Stomach (tissue), 8 donors: ENCODE measurements at regions not wholly inside any gene's neighbourhood (a gene's known extent, or its start where the extent isn't known, plus 50 kb on each side); places are given as distances from the start of the nearest gene placed in this dataset.

Source experiments
- DNase-seq, 2 donors: peaks; one replicate each; pipeline versions ENCODE4 v3.0.0 to v3.0.0-alpha.2; 2013 to 2019
- H3K27ac ChIP-seq, 5 donors: fragments of 200-600 bp in 4 of 5; sonication (generic) in 4 of 5; one replicate each; pipeline ENCODE4 v1.5.1; 2013 to 2019; ENCODE audit warnings: mild to moderate bottlenecking in 1 of 5, moderate library complexity in 1 of 5
- H3K27me3 ChIP-seq, 3 donors: fragments of 200-600 bp; sonication (generic); one replicate each; pipeline ENCODE4 v1.5.1; 2017 to 2019; ENCODE audit warnings: mixed run types in 1 of 3
- H3K36me3 ChIP-seq, 4 donors: fragments of 200-600 bp; sonication (generic); 1 replicate in 3 of 4; 2 replicates in 1 of 4; pipeline ENCODE4 v1.5.1; 2016 to 2019
- H3K4me1 ChIP-seq, 4 donors: fragments of 200-600 bp; sonication (generic); one replicate each; pipeline ENCODE4 v1.5.1; 2016 to 2019
- H3K4me3 ChIP-seq, 4 donors: fragments of 200-600 bp; sonication (generic) in 3 of 4; one replicate each; pipeline ENCODE4 v1.5.1; 2016 to 2019; ENCODE audit warnings: mild to moderate bottlenecking in 1 of 4
- H3K9me3 ChIP-seq, 4 donors: fragments of 200-600 bp; sonication (generic); one replicate each; pipeline ENCODE4 v1.5.1; 2016 to 2019
- CTCF ChIP-seq, 7 experiments: fragments of 450-650 bp in 4 of 7; fragments of 200-600 bp in 3 of 7; sonication (generic) in 3 of 7; IDR thresholded peaks; one replicate each; pipeline ENCODE4 v1.5.1; 2016 to 2019; ENCODE audit warnings: antibody characterized with exemption in 7 of 7, control low read depth in 2 of 7, mild to moderate bottlenecking in 1 of 7
- EP300 ChIP-seq: sonication (generic); formaldehyde crosslinking; IDR thresholded peaks from one replicate; pipeline ENCODE4 v1.6.1; 2017; ENCODE audit warnings: antibody characterized with exemption
- POLR2A ChIP-seq, 4 donors: fragments of 450-650 bp; IDR thresholded peaks; one replicate each; pipeline ENCODE4 v1.6.1; 2016; ENCODE audit warnings: antibody characterized with exemption in 4 of 4, control low read depth in 2 of 4, mild to moderate bottlenecking in 1 of 4, moderate library complexity in 1 of 4
- POLR2AphosphoS5 ChIP-seq, 3 donors: sonication (generic); formaldehyde crosslinking; IDR thresholded peaks; one replicate each; pipeline ENCODE4 v1.6.1; 2016; ENCODE audit warnings: antibody characterized with exemption in 3 of 3
- WGBS, 5 donors: extraction: QIAGEN DNeasy Blood & Tissue Kit in 3 of 5; methylation state at CpG; one replicate each; pipeline versions ENCODE4 v1.1.5 to v1.1.7; 2013 to 2018; 5-methylcytosine and 5-hydroxymethylcytosine counted together
- intact Hi-C: fragments of 100-400 bp; cut with DNase I; formaldehyde crosslinking; loops from one replicate; pipeline ENCODE4 v1.15.1; 2023; ENCODE audit warnings: low total_unique reads
- donor health status: healthy with polysubstance abuse.
- donor health status: Bipolar disorder and iron deficiency.
- donor health status: healthy.

DNA sequence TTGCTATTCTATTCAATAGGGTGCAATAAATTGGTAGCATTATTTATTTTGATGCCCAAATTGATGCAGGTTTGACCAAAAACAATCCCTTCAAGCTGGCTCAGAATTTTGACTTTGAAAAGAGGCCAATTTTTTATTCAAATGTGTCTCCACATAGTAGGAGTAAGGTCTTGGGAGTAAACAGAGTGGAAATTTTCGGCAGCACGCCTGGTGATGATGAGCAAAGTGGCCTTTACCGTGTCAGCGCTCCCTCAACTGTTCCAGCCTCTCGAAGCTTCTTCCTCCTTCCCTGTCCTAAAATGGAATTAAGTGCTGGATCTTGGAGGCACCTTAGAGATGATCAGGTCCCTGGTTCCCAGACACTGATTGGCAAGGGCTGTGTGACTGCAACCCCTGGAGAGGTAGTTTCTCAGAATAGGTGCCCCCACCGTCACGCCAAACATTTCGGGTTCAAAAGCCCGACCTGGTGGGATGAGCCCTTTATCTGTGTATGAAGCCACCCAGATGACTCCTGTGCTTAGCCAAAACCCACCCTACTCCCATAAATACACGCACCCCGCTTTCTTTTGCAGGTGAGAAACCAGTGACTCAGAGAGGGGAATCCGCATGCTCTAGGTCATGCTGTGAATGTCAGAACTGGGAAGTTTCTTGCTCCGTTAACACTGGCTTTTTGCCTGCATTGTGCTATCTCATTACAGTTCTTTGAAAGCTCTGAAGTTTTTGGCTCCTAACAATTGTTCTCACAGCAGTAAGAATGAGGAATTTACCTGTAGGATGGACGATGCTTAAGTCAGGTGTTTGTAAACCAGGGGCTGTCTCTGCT, 89.1 kb downstream of the CRYGS start:
- intact Hi-C loops = no loop called here
- Histone ChIP-seq H3K4me3 (no peak overlapping the region), H3K36me3 (no peaks in the 10 kb centered on the region), H3K27ac (no peak overlapping the region), H3K27me3 (no peaks in the 10 kb centered on the region), H3K9me3 (no peaks in the 10 kb centered on the region), H3K4me1 (no peaks in the 10 kb centered on the region)
- WGBS, 5 donors = 80 to 88% (median 84%) methylated on average over 14 of the region's 14 CpGs
- no peak for DNase-seq
- no peak for TF ChIP-seq POLR2AphosphoS5 (IDR thresholded peaks at IDR 0.05)
- no peak for TF ChIP-seq CTCF (IDR thresholded peaks at IDR 0.05)
- no peak for TF ChIP-seq EP300
- TF ChIP-seq POLR2A (IDR thresholded peaks at IDR 0.05) = no peak

- intact Hi-C loops = no loop called here
- 74 to 86% (median 84%) methylated on average over 4 of the region's 4 CpGs for WGBS, 5 donors
Observed at GRCh38 chr3:186453531-186453930, 90.6 kb downstream of the CRYGS start.

DNA sequence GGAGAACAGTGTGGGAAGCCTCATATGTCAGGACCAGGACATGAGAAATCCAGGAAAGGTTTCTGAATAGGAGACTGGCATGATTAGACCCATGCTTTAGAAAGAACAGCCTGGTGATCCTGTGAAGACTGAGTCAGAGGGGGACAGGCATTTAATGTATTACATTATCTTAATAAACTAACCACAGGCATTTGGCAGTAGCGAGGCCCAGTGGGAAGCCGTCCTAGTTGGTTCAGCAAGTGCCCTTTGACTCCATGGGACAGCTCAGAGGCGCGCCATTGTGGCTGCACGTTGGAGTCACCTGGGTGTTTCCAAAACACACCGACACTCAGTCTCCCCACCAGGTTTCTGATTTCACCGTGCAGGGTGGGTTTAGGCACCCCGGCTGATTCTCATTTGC, 90.5 kb upstream of the DGKG start:
- intact Hi-C loops = no loop called here
- DNase-seq = peak in 1 of 2 donors; percentile 64
- 36 to 65% (median 49%) methylated on average over 8 of the region's 8 CpGs for WGBS, 5 donors
- Histone ChIP-seq H3K4me1 (no peaks in the 10 kb centered on the region), H3K27ac (no peak overlapping the region), H3K27me3 (no peaks in the 10 kb centered on the region), H3K36me3 (no peaks in the 10 kb centered on the region), H3K4me3 (no peak overlapping the region), H3K9me3 (no peaks in the 10 kb centered on the region)
- TF ChIP-seq POLR2AphosphoS5 (IDR thresholded peaks at IDR 0.05) = peak in 1 of 3 donors; percentile 42
- no peak for TF ChIP-seq CTCF (IDR thresholded peaks at IDR 0.05)

More at GRCh38 chr3:186453531-186453930, 90.6 kb downstream of the CRYGS start:
- no peak for TF ChIP-seq POLR2A (IDR thresholded peaks at IDR 0.05)
- TF ChIP-seq POLR2AphosphoS5 (IDR thresholded peaks at IDR 0.05) = no peak
- no peak for TF ChIP-seq EP300
- TF ChIP-seq CTCF (IDR thresholded peaks at IDR 0.05) = no peak
- H3K4me1 ChIP-seq = no peaks in the 10 kb centered on the region
- H3K27ac ChIP-seq = no peak overlapping the region
- no peaks in the 10 kb centered on the region for H3K36me3 ChIP-seq
- DNase-seq = no peak
- no peak overlapping the region for H3K4me3 ChIP-seq
- H3K9me3 ChIP-seq = no peaks in the 10 kb centered on the region
- no peaks in the 10 kb centered on the region for H3K27me3 ChIP-seq

- Histone ChIP-seq H3K27ac (no peak overlapping the region), H3K27me3 (no peaks in the 10 kb centered on the region), H3K4me3 (no peak overlapping the region), H3K4me1 (no peaks in the 10 kb centered on the region), H3K9me3 (no peaks in the 10 kb centered on the region), H3K36me3 (no peaks in the 10 kb centered on the region)
- 89 to 100% (median 93%) methylated on average over 6 of the region's 6 CpGs for WGBS, 5 donors
- no peak for DNase-seq
- no peak for TF ChIP-seq POLR2A (IDR thresholded peaks at IDR 0.05)
- no peak for TF ChIP-seq CTCF (IDR thresholded peaks at IDR 0.05)
- no peak for TF ChIP-seq EP300
- TF ChIP-seq POLR2AphosphoS5 (IDR thresholded peaks at IDR 0.05) = no peak
- intact Hi-C loops = no loop called here
Observed at GRCh38 chr3:186451371-186451770, 89.3 kb upstream of the DGKG start.
